ENCODE measurements at regions not wholly inside any gene's neighbourhood (a gene's known extent, or its start where the extent isn't known, plus 50 kb on each side); places are given as distances from the start of the nearest gene placed in this dataset.

DNA sequence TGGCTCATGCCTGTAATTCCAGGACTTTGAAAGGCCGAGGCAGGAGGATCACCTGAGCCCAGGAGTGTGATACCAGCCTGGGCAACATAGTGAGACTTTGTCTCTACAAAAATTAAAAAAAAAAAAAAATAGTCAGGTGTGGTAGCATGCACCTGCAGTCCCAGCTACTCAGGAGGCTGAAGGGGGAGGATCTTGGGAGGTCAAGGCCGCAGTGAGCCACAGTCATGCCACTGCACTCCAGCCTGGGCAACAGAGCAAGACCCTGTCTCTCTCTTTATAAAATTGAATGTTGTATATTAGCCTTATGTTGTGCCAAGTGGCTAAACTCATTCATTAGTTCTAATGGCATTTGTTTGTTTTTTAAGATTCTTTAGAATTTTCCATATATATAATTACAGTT lies 207.7 kb upstream of the COPS8 start:
- POLR2A ChIA-PET = no interaction called here
- Histone ChIP-seq H3K9me1 (ENCODE audit: control insufficient read depth, insufficient read depth, low read length) (no peaks in the 10 kb centered on the region), H3K4me3 (no peak overlapping the region), H3K9me3 (replicated peaks; ENCODE audit: control insufficient read depth, insufficient read depth, low read depth, low read length) (no peaks in the 10 kb centered on the region), H3K4me2 (ENCODE audit: insufficient read depth, low read length) (no peak overlapping the region), H3K36me3 (ENCODE audit: control insufficient read depth, insufficient read depth, low read length) (no peaks in the 10 kb centered on the region), H3K4me1 (replicated peaks in 1 of 2; ENCODE audit: control insufficient read depth in 2 of 2, insufficient read depth in 2 of 2, low read length in 2 of 2) (no peaks in the 10 kb centered on the region), H4K20me1 (replicated peaks; ENCODE audit: control insufficient read depth, insufficient read depth, low read length) (no peaks in the 10 kb centered on the region), H3K27ac (ENCODE audit: extremely low read depth, low read depth, low read length) (no peak overlapping the region), H2AFZ (ENCODE audit: low read depth, low read length) (no peak overlapping the region), H3K27me3 (ENCODE audit: control insufficient read depth in 2 of 2, insufficient read depth in 2 of 2, low read length in 2 of 2) (no peaks in the 10 kb centered on the region), H3K9ac (ENCODE audit: insufficient read depth in 1 of 2, low read depth in 2 of 2, low read length in 2 of 2) (no peak overlapping the region), H3K79me2 (ENCODE audit: control insufficient read depth, insufficient read depth, low read length) (no peaks in the 10 kb centered on the region)
- no peak for FAIRE-seq
- TF ChIP-seq FOXK2 (conservative IDR thresholded peaks at IDR 0.05 in 1 of 2, IDR thresholded peaks at IDR 0.05 in 1 of 2; ENCODE audit: low read depth in 2 of 2) = no peak
- no peak for TF ChIP-seq ZNF384 (IDR thresholded peaks at IDR 0.05; ENCODE audit: low read depth, low read length)
- WGBS (ENCODE audit: insufficient coverage, low coverage, missing lambda C conversion rate) = 0% methylated on average over 1 of the region's 2 CpGs
- CTCF ChIA-PET (ENCODE audit: low intra/inter-chr PET ratio) = no interaction called here
- no peak for DNase-seq (ENCODE audit: extremely low read depth in 1 of 4, low spot score in 3 of 4)
- in situ Hi-C loops (cut with MboI) = no loop called here
- no TSS peak for BruUV-seq (replicated peaks)
- ATAC-seq = no peak
- intact Hi-C loops (cut with micrococcal nuclease) = no loop called here

DNA sequence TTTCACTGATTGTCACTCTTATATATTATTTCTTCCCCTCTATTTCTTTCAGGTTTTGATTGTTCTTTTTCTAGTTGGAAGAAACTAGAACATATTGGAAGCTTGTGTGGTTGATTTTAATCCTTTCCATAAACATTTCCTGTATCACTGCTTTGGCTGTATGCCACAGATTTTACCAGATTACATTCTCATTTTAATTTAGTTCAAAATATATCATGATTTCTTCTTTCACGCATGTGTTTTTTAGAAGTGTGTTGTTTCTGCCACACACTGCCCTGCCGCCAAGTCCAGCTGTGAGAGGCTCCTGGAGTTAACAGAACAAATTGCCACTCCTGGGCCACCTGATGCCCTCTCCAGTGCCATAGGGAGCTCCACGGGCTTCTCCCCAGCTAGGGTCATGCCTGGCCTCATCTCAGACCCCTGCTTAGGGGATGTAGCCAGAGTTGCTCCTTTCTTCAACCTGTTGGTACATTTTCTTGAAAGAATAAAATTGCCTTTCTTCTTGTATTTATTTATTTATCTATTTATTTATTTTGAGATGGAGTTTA lies 206.2 kb upstream of the COPS8 start:
- Histone ChIP-seq H3K4me3 (no peak overlapping the region), H3K27ac (ENCODE audit: extremely low read depth, low read depth, low read length) (no peak overlapping the region), H3K4me2 (ENCODE audit: insufficient read depth, low read length) (no peak overlapping the region), H2AFZ (ENCODE audit: low read depth, low read length) (no peak overlapping the region), H3K27me3 (ENCODE audit: control insufficient read depth in 2 of 2, insufficient read depth in 2 of 2, low read length in 2 of 2) (no peaks in the 10 kb centered on the region), H4K20me1 (replicated peaks; ENCODE audit: control insufficient read depth, insufficient read depth, low read length) (no peaks in the 10 kb centered on the region), H3K9ac (ENCODE audit: insufficient read depth in 1 of 2, low read depth in 2 of 2, low read length in 2 of 2) (no peak overlapping the region), H3K9me1 (ENCODE audit: control insufficient read depth, insufficient read depth, low read length) (no peaks in the 10 kb centered on the region), H3K9me3 (replicated peaks; ENCODE audit: control insufficient read depth, insufficient read depth, low read depth, low read length) (no peaks in the 10 kb centered on the region), H3K4me1 (replicated peaks in 1 of 2; ENCODE audit: control insufficient read depth in 2 of 2, insufficient read depth in 2 of 2, low read length in 2 of 2) (no peaks in the 10 kb centered on the region), H3K36me3 (ENCODE audit: control insufficient read depth, insufficient read depth, low read length) (no peaks in the 10 kb centered on the region), H3K79me2 (ENCODE audit: control insufficient read depth, insufficient read depth, low read length) (no peaks in the 10 kb centered on the region)
- CTCF ChIA-PET (ENCODE audit: low intra/inter-chr PET ratio) = no interaction called here
- BruUV-seq (replicated peaks) = no TSS peak
- intact Hi-C loops (cut with micrococcal nuclease) (no loop called here), in situ Hi-C loops (cut with MboI) (no loop called here)
- ATAC-seq = no peak
- DNase-seq (ENCODE audit: extremely low read depth in 1 of 4, low spot score in 3 of 4) = no peak
- TF ChIP-seq TCF7L2 (IDR thresholded peaks at IDR 0.05; ENCODE audit: low read depth, low read length) (no peak), CBX1 (IDR thresholded peaks at IDR 0.05; ENCODE audit: low read depth) (no peak), MAFG (tag; conservative IDR thresholded peaks at IDR 0.05) (no peak), GABPB1 (CRISPR knock-in tag; IDR thresholded peaks at IDR 0.05) (no peak), FOXP1 (CRISPR knock-in tag; IDR thresholded peaks at IDR 0.05) (no peak), ELF4 (CRISPR knock-in tag; IDR thresholded peaks at IDR 0.05) (no peak), ZBTB1 (CRISPR knock-in tag; IDR thresholded peaks at IDR 0.05; ENCODE audit: borderline replicate concordance, low read depth) (no peak), ZNF174 (CRISPR knock-in tag; IDR thresholded peaks at IDR 0.05) (no peak), PHF8 (IDR thresholded peaks at IDR 0.05; ENCODE audit: borderline replicate concordance, low read length) (no peak), ZNF384 (IDR thresholded peaks at IDR 0.05; ENCODE audit: low read depth, low read length) (no peak), ZBTB17 (CRISPR knock-in tag; IDR thresholded peaks at IDR 0.05) (no peak)
- TF ChIP-seq, protein P1, sequence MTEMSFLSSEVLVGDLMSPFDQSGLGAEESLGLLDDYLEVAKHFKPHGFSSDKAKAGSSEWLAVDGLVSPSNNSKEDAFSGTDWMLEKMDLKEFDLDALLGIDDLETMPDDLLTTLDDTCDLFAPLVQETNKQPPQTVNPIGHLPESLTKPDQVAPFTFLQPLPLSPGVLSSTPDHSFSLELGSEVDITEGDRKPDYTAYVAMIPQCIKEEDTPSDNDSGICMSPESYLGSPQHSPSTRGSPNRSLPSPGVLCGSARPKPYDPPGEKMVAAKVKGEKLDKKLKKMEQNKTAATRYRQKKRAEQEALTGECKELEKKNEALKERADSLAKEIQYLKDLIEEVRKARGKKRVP (CRISPR knock-in tag; IDR thresholded peaks at IDR 0.05) = no peak
- POLR2A ChIA-PET = no interaction called here
- WGBS (ENCODE audit: insufficient coverage, low coverage, missing lambda C conversion rate) = 2% methylated on average over 3 of the region's 3 CpGs
- FAIRE-seq = no peak

Measured in K562 (cell line).